CD4-positive, alpha-beta T cell treated with Interleukin-17A for 1 hour (primary cell): ENCODE measurements at regions not wholly inside any gene's neighbourhood (a gene's known extent, or its start where the extent isn't known, plus 50 kb on each side); places are given as distances from the start of the nearest gene placed in this dataset.

Experiments
- DNase-seq: peaks from one replicate; pipeline ENCODE4 v3.0.0-alpha.2; 2020

- DNase-seq: no peak
These were observed 146.4 kb upstream of the PFN2 start for GRCh38 chr3:150117076-150117475.

GRCh38 chr3:150116196-150116595 lies 145.5 kb upstream of the PFN2 start:
- no peak for DNase-seq

DNA sequence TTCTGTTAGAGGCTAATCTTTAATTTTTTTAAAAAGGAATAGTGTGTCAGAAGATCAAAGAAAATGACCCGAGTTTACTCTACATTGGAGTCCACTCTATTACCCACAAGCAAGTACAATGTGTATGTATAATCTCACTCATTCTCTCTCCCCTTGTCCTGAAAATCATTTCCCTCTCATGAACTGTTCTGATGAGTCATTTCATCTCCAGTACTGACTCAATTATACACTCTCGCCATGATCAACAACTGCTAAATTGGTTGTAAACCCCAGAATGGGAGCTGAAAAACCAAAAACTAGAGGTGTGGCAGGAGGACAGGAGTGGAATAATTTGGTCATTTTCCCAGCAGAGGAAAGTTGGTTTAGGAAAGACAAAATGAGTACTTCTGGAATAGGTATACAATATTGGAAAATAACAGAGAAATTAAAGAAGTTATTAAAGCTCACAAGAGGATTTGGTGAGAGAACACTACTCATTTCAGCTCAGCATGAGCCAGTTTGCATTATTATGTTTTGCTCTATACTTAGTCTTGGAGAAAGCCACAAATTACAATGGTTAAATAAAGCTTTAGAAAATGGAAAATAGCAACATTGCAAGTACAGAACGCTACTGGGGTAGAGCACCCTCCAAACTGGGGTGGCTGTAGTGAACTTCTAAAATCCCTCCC lies 144.3 kb upstream of the PFN2 start:
- DNase-seq: no peak

- DNase-seq: no peak
These were observed 143.6 kb upstream of the PFN2 start for GRCh38 chr3:150114273-150114672.

- DNase-seq: no peak
These were observed 139.4 kb upstream of the PFN2 start for GRCh38 chr3:150110097-150110496.

DNA sequence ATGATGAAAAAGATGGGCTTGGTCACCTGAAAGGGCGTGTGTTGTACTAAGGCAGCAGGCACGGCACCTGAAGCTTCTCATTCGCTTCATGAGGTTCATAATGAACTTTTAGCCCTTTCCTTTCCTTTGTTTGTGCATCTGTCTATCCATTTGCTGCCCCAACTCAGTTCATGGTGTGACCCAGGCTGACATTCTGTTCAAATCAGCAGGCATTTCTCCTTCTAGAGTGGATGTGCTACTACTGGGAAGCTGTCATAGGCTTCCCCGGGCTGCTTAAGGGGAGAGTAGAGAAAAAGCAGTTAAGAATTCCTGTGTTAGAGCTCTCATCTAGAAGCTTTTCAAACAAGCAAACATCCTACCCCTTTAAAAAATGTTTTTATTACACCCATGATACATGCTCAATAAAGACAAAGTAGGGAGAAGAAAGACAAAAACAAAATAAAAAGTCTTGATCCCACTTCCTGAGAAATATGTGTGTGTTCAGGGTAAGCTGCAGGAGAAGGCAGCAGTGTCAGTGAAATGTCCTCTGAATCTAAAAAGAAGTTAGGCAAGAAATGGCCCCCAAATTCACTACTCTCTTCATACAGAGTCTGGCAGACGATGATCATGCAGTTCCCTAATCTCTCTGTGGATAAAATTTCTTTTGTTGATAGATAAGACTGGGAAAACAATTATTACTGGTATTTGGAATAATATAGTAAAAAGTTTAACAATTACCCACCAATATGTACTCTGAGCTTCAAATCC lies 136.9 kb upstream of the PFN2 start:
- DNase-seq: no peak

GRCh38 chr3:150106740-150107428 lies 136.2 kb upstream of the PFN2 start:
- no peak for DNase-seq

GRCh38 chr3:150105886-150106612 lies 135.4 kb upstream of the PFN2 start:
- no peak for DNase-seq

DNA sequence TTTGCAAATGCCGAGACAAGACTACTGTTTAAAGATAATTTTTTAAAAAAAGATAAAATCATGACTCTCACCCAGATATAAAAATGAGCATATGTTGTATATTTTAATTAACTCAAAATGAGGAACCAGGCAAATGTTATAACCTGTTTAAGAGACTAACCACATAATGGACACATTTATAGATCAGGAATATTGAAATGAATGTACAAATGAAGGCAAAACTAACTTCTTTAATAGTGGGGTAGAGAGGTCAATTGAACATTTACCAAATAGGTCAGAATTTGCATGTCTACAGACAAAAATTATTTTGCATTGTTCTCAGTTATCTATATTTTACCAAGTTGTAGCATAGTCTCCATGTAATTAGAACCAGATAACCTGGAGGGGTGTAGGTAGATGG lies 134.3 kb upstream of the PFN2 start:
- DNase-seq: no peak

DNA sequence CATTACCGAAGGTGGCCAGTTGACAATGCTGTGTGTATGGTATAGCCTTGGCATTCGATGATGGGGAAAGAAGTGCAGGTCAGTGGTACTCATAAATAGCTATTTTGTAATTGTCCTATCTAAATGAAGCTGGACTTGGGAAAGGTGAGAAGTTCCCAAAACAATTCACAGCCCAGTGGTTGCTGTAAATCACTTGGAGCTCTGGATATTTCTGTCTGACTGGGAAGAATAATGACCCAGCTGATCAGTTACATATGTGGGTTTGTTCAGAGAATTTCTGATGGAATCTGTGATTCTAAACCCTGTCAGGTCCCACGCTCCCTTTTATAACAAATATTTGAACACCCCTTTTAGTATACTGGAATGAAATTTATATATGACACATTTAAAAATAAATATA lies 133.9 kb upstream of the PFN2 start:
- no peak for DNase-seq

DNA sequence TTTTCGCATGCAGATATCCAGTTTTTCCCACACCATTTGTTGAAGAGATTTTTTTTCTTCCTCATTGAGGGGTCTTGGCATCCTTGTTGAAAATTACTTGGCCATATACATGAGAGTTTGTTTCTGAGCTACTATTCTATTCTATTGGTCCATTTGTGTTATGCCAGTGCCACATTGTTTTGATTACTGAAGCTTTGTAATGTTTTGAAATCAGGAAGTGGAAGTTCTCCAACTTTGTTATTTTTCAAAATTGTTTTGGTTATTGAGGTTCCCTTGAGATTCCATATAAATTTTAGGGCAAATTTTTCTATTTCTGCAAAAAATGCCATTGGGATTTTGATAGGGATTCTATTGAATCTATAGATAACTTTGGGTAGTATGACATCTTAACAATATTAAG lies 130.3 kb upstream of the PFN2 start:
- no peak for DNase-seq

DNA sequence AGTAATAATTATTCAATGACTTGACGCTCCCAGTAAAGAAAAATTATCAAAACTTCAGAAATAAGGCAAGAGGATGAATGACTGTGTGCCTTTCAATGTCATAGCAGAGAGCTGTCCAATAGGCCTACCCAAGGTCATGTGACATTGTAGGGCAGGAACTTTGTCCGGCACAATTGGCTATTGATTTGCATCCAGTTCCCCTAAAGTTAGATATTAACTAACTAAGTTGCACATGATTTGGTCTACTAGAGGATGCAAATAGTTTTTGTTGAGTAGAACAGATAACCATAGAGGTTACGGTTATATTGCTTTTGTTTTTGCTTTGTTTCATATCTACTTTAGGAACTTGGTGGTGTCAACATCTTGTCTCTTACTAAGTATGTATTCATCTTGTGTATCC lies 127.9 kb upstream of the PFN2 start:
- DNase-seq: no peak

GRCh38 chr3:150097588-150097890 lies 126.8 kb upstream of the PFN2 start:
- no peak for DNase-seq

DNA sequence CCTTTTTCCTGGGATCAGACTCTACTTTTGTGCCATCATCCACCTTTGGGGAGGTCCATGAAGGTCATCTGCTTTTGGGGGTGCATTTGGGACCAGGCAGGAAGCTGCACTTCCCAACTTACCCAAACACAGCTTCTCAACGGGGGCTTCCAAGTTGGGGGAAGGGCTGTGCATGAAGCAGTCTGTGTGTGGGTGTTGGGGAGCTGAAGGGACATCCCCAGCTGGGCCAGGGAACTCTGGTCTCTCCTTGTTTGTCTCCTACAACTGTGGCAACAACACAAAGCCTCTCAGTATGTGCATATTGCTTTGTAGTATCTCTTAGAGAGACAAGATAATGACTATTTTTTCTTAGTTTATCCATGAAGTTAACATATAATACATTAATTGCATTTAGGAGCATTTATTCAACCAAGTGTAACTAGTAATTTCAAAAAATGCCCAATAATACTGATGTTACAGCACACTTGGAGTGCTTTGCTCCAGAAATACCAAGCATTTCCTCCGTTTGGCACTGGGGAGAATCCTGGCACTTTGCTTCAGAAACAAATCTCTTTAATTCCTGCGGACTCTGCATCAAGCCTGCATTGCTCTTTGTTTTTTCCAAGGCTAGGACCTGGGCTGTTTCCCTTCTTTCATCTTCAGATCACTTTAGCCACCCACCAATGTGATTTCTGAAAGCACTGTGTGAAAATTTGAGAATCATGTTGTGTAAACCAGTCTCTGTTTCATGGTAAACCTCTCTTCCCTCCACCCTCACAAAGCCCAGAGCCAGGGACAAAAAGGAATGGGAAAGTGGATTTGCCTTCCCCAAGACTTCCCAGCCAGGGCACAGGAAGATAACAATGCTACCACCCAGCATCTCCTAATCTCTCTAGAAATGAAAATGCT lies 126.2 kb upstream of the PFN2 start:
- DNase-seq: no peak

DNA sequence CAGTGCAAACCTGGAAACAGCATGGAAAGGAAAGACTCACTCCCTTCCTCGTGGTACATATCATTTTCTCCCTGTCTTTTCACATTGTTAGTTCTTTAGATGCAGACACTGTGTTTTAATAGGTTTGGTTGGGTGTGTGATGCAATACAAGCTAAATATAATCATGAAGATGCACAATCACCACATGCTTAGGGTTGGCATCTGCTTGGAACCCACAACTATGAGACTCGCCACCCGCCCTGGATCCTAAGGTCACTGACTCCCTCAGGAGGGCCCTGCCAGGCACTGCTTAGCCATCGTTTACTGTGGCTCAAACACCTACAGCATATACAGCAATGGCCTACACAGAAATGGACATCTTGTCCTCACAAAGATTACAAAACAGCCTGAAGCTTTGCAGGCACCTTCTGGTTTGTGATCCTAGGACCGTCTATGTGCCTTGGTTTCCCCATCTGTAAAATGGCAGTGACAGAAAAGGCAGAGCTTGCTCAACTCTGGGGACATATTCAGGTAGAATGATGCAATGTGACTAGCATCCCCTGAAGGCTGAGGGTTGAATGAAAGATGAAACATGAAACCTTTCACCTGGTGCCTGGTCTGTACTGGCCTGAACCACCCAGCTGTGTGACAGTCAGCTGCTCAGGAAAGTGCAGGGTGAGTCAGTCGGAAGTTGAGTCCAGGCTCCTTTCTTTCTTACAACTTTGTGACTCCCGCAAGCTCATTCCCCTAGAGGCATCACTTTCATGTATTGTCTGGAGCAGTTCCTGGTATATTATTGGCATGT lies 123.6 kb upstream of the PFN2 start:
- DNase-seq: no peak

- no peak for DNase-seq
These were observed 120.9 kb upstream of the PFN2 start for GRCh38 chr3:150091626-150092025.

- no peak for DNase-seq
These were observed 120.2 kb upstream of the PFN2 start for GRCh38 chr3:150090877-150091276.

DNA sequence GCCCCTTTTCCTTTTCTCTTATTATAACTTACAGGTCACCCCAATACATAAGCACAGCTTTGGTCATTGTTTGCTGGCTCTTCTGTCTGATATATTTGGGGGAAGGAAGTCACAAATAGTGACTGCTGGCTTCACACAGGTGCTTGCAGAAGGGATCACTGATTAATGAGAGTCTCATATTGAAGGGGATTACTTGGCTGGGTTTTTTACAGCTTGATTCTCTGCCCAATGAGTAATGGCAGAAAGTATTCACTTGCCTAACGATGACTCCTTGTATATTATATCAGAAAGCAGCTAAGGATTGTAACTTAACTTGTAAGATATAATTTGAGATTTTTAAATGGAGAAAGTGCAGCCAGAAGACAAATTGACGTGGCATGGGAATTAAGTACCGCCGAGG lies 119.3 kb upstream of the PFN2 start:
- no peak for DNase-seq

DNA sequence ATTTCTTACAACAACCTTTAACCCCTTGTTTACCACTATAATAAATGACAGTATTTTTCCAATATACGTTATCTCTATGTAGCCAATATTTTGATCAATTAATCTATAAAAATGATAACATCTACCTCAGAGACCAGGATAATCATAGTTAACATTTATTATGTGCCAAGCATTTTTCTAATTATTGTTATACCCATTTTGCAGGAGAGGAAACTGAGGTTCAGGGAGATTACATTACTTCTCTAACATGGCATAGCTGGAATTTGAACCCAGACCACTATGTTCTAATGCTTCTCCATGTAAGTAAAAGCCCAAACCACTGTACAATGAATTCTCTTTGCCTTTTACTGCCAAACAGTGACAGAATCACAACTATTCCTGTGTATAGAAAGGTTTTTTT lies 113.4 kb upstream of the PFN2 start:
- DNase-seq: no peak

DNA sequence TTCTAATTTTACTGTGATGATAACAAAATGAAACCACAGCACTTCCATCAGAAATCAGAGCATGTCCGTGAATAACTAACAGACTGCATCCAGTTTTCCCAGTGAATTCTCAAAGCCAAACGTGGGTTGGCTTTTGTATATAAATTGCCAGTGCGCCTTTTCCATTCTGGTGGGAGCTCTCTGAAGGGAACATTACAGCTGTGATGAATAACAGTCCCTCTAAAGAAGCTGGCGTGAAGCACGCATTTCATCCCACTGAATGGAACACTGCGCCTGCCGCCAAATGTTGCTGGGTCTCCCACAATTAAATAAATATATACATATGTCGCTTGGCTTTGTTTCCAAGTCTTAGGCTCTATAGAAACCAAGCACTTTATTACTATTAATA lies 113.0 kb upstream of the PFN2 start:
- DNase-seq: no peak

- DNase-seq: no peak
These were observed 112.4 kb upstream of the PFN2 start for GRCh38 chr3:150082898-150083654.
